GM19438 (cell line): ENCODE measurements at regions not wholly inside any gene's neighbourhood (a gene's known extent, or its start where the extent isn't known, plus 50 kb on each side); places are given as distances from the start of the nearest gene placed in this dataset.
"Not testable (repeated sequence)": the region's sequence is repeated elsewhere in the genome, so short reads cannot be mapped to it uniquely, and the experiment has no call there.

Experiments
- ATAC-seq: cut with Tn5 transposase; IDR thresholded peaks from one replicate; pipeline ENCODE4 v1.9.1; 2021; ENCODE audit warnings: low read depth; ENCODE audit not compliant: unreplicated experiment

DNA sequence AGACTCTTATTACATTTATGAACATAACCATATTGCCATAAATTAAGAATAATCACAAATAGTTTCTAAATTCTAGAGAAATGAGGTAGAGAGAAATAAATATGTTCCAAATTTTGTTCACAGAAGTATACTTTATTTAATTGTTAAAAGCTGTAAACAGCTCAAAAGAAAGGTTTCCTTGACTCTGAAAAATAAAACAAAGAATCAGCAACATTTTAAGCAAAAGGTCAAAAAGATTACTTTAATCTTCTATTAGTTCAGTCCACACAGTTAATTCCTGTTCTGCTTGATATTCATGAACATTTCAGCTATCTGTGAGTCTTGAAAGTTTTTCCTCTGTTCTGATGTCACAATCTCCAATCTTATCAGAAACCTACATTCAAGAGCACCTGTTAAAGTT lies 197.9 kb downstream of the GJA1 start:
- no peak for ATAC-seq

DNA sequence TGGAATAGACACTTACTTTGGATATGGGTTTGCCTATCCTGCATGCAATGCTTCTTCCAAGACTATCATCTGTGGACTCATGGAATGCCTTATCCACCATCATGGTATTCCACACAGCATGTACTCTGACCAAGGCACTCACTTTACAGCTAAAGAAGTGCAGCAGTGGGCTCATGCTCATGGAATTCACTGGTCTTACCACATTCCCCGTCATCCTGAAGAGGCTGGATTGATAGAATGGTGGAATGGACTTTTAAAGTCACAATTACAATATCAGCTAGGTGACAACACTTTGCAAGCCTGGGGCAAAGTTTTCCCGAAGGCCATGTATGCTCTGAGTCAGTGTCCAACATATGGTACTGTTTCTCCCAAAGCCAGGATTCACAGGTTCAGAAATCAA lies 199.1 kb downstream of the GJA1 start:
- ATAC-seq, result not testable (repeated sequence)

DNA sequence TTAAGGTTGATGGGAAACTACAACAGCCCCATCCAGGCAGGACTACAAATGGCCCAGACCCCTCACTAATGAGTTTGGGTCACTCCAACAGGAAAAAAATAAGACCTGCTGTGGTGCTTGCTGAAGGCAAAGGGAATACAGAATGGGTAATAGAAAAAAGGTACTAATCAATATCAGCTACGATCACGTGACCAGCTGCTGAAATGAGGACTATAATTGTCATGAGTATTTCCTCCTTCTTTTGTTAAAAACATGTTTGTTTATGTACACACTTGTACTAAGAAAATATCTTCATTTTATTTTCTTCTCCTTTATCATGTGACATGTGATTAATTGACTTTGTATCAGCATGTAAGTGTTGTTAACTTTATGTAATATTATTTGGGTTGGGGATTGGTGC lies 199.9 kb downstream of the GJA1 start:
- ATAC-seq, result no peak

DNA sequence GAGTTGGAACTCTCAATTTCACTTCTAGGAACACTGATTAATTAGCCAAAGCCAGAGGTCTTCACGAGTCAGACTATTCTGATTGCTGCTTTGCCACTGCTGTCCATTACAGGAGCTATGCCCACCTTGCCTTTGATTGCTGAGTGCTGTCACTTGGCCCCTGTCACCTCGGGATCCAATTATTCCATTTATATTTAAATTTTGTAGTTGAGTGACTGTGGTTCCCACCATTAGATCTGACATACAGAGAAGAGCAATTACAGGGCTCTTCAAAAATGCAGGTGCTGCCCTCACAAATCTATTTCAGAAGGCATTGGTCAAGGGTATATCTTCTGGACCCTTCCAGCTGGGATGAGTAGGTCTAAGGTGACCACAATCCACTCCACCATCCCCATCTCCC lies 200.8 kb downstream of the GJA1 start:
- ATAC-seq, result not testable (repeated sequence)

DNA sequence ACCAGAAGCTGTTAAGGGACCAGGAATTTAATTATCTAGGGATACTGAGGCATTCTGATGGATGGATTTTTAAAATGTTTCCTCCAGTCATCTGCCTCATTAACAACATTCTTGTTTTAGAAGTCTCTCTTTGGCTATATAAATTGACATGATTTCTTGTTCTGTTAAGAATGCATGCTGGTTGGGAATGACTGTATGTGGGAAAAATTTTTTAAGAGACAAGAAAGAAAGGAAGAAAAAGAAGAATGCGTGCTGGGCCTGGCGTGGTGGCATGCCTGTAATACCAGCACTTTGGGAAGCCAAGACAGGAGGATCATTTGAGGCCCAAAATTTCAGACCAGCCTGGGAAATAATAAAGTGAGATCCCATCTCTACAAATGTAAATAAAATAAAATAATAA lies 203.6 kb downstream of the GJA1 start:
- no peak for ATAC-seq

DNA sequence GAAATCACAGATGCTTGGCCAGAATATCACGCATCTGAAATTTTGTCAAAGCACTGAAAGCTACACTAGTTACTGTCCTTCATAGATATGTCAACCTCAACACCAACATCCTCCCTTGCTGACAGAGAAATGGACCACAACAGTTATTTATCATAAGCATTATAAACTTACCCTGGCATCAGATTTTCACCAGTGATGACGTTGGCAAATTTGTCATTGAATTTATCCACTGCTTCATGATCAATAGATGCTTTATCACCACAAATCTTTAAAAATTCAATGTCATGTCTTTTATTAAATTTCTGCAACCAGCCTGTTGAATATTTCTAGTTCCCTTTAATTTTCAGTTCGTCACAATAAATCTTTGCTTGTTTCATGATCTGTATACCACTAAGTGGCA lies 205.7 kb downstream of the GJA1 start:
- ATAC-seq, result no peak

DNA sequence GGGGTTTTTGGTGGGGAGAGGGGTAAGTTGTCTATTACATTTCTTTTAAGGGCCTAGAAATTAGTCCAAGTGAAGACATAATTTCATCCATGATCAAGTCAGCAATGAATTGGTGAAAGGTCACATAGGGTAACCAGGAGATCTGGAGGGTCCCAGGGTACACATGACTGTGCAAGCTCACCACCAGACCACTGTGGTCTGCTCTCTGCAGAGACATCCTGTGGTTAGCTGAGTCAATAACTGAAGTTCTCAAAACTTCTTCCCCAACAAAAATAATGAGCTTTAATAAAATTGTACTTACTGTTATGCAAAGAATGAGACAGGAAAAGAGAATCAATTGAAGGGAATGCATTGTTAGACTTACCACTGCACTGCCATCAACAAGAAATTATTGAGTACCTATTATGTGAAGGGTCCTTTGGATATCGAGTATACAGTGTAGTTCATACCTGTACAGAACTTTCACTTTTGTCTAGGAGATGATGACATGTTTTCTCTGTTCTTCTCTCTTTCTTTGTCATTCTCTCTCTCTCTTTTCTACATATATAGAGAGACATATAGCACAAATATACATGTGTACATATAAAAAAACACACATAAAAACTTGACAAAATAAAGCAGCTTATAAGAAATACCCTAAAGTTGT lies 209.8 kb downstream of the GJA1 start:
- no peak for ATAC-seq

DNA sequence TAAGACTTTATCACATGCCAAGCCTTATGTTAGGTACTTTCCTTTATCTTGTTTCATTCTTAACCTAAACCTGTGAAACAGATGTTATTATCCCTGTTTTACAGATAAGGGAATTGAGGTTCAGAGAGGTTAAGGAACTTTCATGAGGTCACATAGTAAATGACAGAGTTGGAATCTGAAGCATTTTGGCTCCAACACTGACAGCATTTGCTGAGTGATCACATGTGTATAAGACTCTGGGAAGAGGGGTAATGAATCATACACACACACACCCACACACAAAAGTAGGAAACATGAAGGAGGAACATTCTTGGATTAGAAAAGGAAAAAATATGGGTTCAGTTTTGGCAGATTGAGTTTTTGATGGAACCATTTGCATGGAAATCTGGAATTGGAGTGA lies 212.5 kb downstream of the GJA1 start:
- ATAC-seq, result no peak

DNA sequence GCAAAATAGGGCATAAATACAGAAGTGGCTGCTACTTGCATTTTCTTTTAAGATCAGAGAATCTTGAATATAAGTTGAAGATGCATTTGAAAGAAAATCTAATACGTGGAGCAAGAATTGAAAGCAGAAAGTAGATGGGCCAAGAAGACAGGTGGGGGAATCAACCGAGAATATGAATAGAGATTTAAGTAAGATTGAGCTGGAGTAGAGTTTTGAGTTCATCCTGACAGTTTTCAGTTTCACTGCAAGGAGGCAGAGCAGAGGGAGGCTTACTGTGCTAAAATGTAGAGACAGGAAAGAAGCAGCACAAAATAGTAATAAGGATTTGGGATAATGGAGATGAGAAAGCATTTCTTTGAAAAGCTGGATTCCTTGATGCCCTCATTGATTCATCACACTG lies 214.5 kb downstream of the GJA1 start:
- no peak for ATAC-seq

DNA sequence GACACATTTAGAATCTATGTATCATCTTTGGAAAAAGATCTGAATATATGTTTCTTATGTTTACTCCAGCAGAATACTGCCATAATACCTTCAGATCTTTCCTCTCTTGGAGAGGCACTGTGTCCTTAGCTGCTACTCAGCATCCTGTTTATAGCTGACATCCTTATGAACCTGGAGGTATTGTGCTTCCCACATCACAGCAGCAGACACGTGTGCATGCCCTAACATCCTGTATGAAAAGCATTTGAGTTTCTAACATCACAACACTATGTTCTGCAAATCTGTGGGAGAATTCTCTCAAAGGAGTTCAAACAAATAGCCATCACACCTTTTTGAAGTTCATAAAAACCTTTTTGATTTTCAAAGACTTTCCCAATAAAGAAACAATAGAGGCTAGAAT lies 216.0 kb downstream of the GJA1 start:
- ATAC-seq, result no peak

DNA sequence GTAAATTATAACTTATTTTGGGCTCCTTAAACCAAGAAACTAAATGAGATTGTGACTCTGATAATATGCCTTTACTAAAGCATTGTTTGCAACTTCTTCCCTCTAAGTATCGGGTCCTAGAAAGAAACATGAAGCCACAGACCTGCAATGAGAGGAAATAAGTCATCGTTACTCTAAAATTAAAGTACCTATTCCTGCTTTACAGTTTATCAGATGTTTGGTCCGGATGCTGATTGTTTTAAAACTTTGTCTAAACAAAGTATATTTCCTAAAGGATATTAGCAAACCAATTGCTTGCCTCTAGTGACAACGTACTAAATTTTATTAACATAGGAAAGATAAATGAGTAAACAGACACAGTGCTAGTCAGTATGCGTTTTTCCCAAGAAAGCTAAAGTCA lies 216.8 kb downstream of the GJA1 start:
- ATAC-seq, result no peak

DNA sequence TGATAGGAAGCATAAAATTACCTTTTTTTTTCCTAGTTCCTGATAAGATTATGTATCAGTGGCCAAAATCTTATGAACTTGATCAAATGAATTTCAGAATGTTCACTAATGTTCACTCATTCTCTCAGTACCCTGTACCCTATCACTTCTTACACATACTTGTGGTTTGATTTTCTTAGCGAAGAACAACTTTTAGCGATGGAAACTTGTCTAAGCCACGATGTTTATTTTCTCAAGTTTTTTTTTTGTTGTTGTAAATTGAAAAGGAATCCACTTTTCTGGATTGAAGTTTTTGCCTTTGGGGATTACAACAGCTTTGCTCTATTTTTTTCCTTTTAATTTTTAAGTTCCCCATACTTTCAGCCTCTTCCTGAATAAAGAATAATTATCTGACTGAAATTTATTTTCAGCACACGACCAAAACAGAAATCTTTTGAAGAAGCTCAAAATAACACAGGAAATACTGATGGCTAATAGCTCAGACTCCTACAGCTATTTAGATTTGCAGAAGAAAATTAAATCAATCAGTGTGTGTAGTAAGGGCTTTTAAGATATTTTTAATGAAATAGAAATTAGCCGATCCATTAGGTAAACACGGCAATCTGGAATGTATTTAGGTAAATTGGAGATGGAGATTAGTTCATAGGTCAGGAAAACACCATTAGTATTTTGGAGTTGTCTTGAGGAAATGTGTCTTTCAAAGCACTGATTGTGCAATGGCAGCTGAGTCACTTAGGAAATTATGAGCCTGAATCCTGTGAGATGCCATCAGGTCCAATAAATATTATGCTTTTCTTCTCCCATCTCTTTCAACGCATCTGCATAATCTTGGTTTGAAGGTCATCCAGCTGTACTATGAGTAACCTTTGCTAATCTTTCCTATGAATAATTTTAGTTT lies 217.5 kb downstream of the GJA1 start:
- ATAC-seq, result no peak

DNA sequence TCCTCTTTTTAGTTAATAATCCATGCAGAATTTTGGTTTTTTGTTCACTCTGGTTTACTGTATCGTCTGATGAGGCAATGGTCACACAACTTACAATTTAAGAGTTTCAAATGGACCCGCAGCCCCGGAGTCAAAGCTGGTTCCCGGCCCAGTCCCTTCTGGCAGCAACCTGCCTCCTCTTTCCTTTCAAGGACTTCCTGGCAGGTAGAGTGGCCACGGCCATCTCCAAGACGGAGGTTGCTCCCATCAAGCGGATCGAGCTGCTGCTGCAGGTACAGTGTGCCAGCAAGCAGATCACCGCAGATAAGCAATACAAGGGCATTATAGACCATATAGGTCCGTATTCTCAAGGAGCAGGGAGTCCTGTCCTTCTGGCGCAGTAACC lies 218.2 kb downstream of the GJA1 start:
- ATAC-seq, result no peak

DNA sequence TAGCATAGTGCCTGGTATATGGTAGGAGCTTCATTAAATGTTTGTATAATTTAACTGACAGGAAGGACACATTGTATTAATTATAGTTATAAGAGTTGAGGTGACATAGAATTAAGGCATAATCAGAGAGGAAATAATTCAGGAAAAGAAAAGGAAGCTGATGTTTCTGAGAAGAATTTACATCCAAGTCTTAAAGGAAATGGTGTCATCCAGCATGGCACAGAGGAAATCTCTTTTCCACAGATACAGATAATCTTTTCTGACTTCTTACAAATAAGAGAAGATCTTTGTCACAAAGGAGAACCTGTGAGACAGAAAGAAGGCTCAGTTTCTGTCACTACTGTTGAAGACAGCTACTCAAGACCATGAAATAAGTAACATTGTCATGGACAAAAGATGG lies 222.5 kb downstream of the GJA1 start:
- ATAC-seq, result no peak

DNA sequence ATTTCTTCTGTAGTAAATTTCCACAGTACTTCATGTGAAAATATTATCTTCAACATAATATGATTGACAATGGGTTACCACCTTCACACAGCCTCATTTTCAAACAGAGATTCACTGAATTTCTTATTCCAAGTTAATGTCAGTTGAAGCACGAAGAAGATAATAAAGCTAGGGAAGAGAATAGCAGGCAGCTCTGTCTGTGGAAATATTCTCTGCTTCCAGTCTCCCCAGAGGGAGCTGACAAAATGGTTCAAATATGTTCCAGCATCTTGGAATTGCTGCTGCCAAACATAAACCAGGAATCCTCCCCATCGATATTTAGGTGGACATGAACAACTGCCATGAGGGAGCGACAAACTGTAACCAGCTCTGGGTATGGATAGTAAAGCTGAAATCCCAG lies 224.8 kb downstream of the GJA1 start:
- no peak for ATAC-seq

DNA sequence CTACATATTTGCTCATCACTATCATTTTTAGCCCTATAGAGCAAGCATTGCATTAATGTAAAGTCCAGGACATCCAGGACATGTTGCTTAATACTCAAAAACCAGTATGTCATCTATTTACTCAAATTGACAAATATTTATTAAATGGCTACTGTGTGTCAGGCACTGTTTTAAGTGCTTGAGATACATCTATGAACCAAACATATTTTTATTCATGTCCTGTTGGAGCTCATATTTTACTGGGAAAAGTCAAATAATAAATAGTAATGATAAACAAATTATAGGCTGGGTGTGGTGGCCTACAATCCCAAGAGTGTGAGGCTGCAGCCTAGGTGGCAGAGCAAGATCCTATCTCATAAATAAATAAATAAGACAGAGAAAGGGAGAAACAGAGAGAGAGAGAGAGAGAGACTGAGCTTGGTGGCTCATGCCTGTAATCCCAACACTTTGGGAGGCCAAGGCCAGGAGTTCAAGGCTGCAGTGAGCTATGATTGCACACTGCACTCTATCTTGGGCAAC lies 227.9 kb downstream of the GJA1 start:
- ATAC-seq, result no peak

DNA sequence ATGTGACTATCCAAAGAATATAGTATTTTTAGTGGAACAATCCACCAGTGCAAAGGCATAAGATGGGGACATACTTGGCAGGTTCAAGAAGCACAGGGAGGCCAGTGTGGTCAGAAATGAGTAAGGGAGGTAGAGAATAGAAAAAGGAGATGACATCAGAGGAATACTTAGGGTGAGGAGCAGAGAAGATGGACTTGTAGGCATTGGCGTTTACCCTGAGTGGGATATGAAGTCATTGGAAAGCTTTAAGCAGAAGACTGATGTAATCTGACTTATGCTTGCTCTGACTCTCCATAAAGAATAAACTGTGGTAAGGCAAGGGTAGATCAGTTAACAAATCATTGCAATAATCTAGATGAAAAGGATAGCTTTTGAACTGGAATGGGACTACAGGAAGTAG lies 228.7 kb downstream of the GJA1 start:
- ATAC-seq, result no peak

DNA sequence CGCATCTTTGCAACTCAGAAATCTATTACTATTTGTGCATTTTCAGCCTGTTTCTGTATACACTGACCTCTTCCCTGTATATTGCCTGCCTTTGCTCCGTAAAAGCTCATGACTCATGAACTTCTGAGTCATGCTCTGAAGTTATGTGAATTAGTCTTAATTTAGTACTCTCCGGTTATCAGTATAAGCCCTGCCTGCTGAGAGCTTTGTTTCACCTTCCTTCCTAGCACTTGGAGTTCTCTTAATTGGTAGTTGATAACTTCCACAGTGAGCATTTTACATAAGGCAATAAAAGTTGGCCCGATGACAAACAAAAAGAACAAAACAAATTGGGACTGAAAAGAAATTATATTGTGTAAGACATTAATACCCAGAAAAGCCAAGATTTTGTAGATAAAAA lies 231.4 kb downstream of the GJA1 start:
- no peak for ATAC-seq

DNA sequence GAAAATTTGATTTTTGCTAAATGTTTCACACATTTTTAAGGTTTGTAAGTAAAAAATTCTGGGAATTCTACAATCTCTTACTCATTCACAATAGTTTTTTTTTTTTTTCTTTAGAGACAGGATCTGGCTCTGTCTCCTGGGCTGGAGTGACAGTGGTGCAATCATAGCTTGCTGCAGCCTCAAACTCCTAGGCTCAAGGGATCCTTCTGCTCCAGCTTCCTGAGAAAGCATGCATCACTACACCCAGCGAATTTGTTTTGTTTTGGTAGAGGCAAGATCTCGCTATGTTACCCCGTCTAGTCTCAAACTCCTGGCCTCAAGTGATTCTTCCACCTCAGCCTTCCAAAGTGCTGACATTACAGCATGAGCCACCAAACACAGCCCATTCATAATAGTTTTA lies 232.8 kb downstream of the GJA1 start:
- no peak for ATAC-seq

DNA sequence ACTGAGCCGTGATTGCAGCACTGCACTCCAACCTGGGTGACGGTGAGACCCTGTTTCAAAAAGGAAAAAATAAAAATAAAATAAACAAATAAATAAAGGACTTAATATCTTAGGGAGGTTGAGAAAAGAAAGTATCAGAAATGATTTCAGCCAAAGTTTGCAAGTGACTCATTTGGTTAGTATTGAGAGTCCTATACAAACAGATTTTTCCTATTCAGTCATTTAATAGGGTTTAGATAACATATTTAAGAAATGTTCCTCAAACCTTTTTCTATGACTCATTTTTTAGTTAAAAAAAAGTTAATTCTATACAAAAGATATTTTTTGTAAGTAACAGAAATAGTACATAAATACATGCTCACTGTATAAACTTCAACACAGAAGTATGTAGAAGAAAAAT lies 235.1 kb downstream of the GJA1 start:
- no peak for ATAC-seq

DNA sequence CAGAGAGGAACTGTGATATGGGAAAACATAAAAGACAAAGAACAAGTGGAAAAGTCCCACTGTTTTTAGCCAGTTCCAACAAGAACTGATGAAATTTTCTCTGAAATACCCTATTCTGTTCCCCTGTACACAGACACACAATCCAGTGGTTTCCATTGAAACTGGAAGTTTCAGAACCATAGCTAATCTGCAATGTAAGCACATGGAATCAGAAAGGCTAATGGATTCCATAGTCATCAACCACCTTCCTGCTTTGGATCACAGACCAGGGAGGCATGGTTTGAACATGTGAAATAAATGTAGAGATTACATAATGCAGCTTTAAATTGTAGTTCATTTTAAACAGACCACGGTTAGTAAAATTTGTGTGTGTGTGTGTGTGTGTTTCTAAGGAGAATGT lies 242.1 kb downstream of the GJA1 start:
- ATAC-seq, result no peak

DNA sequence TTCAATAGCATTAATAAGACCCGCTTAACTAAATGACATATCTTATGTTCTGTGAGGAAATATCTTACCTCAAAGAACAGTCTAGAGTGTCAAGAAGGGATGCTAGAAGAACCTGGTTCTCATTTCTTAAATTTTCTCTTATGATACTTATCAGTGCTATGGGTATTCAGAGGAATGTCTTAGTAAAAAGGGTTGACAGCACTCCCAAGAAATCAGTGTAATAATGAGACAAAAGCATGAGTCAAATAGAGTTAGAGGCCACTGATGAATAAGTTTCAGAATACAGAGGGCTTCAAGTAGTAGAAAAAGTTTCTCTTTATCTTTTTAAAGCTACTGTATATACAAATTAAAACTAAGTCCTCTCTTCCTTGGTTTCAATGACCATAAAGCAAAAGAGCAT lies 242.8 kb downstream of the GJA1 start:
- ATAC-seq, result no peak
